ENCODE measurements at regions not wholly inside any gene's neighbourhood (a gene's known extent, or its start where the extent isn't known, plus 50 kb on each side); places are given as distances from the start of the nearest gene placed in this dataset.

- Histone ChIP-seq H3K27ac (ENCODE audit: low read length) (peak overlapping the region; percentile 49; the same call in 1 of the 2 replicates), H3K4me1 (ENCODE audit: control insufficient read depth, insufficient read depth, low read length) (peaks cover 39% of the 10 kb centered on the region), H3K9me3 (ENCODE audit: control insufficient read depth, insufficient read depth, low read depth, low read length) (peaks cover 7% of the 10 kb centered on the region; the same call in 1 of the 2 replicates), H3K36me3 (ENCODE audit: control insufficient read depth, insufficient read depth, low read length) (no peaks in the 10 kb centered on the region), H3K27me3 (ENCODE audit: control insufficient read depth, insufficient read depth, low read length) (no peaks in the 10 kb centered on the region), H3K4me3 (ENCODE audit: low read depth in 2 of 2, low read length in 2 of 2) (no peak overlapping the region)
- no TSS peak for BruUV-seq (replicated peaks)
- ATAC-seq = no peak
- ChIA-PET POLR2A (interaction anchor here (0.6 kb wide), 1 partner anchor 1341 kb away, joined by 3 read pairs; no protein-coding TSS in a partner anchor), CTCF (no interaction called here)
- in situ Hi-C loops (cut with HindIII; ENCODE audit: low pct_unique_long_range_greater_than_20kb, low sequenced_read_pairs) = no loop called here
- TF ChIP-seq, protein P1, sequence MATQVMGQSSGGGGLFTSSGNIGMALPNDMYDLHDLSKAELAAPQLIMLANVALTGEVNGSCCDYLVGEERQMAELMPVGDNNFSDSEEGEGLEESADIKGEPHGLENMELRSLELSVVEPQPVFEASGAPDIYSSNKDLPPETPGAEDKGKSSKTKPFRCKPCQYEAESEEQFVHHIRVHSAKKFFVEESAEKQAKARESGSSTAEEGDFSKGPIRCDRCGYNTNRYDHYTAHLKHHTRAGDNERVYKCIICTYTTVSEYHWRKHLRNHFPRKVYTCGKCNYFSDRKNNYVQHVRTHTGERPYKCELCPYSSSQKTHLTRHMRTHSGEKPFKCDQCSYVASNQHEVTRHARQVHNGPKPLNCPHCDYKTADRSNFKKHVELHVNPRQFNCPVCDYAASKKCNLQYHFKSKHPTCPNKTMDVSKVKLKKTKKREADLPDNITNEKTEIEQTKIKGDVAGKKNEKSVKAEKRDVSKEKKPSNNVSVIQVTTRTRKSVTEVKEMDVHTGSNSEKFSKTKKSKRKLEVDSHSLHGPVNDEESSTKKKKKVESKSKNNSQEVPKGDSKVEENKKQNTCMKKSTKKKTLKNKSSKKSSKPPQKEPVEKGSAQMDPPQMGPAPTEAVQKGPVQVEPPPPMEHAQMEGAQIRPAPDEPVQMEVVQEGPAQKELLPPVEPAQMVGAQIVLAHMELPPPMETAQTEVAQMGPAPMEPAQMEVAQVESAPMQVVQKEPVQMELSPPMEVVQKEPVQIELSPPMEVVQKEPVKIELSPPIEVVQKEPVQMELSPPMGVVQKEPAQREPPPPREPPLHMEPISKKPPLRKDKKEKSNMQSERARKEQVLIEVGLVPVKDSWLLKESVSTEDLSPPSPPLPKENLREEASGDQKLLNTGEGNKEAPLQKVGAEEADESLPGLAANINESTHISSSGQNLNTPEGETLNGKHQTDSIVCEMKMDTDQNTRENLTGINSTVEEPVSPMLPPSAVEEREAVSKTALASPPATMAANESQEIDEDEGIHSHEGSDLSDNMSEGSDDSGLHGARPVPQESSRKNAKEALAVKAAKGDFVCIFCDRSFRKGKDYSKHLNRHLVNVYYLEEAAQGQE (IDR thresholded peaks at IDR 0.05; ENCODE audit: insufficient read depth in 1 of 2, low read depth in 2 of 2, low read length in 1 of 2) = no peak
- TF ChIP-seq, protein P2, sequence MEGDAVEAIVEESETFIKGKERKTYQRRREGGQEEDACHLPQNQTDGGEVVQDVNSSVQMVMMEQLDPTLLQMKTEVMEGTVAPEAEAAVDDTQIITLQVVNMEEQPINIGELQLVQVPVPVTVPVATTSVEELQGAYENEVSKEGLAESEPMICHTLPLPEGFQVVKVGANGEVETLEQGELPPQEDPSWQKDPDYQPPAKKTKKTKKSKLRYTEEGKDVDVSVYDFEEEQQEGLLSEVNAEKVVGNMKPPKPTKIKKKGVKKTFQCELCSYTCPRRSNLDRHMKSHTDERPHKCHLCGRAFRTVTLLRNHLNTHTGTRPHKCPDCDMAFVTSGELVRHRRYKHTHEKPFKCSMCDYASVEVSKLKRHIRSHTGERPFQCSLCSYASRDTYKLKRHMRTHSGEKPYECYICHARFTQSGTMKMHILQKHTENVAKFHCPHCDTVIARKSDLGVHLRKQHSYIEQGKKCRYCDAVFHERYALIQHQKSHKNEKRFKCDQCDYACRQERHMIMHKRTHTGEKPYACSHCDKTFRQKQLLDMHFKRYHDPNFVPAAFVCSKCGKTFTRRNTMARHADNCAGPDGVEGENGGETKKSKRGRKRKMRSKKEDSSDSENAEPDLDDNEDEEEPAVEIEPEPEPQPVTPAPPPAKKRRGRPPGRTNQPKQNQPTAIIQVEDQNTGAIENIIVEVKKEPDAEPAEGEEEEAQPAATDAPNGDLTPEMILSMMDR (IDR thresholded peaks at IDR 0.05) = no peak
- no peak for TF ChIP-seq SIN3A (IDR thresholded peaks at IDR 0.05; ENCODE audit: borderline replicate concordance, insufficient read depth, low read depth, low read length)
- TF ChIP-seq POLR2AphosphoS5 (IDR thresholded peaks at IDR 0.05; ENCODE audit: low read depth, low read length) = no peak
- no peak for TF ChIP-seq TCF7L2 (IDR thresholded peaks at IDR 0.05; ENCODE audit: low read depth, low read length)
- intact Hi-C loops (cut with micrococcal nuclease; ENCODE audit: unreplicated experiment) = no loop called here
- DNase-seq (ENCODE audit: low read depth, low spot score) = no peak
Measured at GRCh38 chr12:124691429-124691828, 124.0 kb upstream of the NCOR2 start.

- no TSS peak for BruUV-seq (replicated peaks)
- POLR2A ChIA-PET = no interaction called here
- H3K9me3 ChIP-seq (ENCODE audit: control insufficient read depth, insufficient read depth, low read depth, low read length) = peaks cover 7% of the 10 kb centered on the region; the same call in 1 of the 2 replicates
- TF ChIP-seq, protein P1 (IDR thresholded peaks at IDR 0.05; ENCODE audit: insufficient read depth in 1 of 2, low read depth in 2 of 2, low read length in 1 of 2) = no peak
- TF ChIP-seq, protein P2 (IDR thresholded peaks at IDR 0.05) = no peak
- TF ChIP-seq TCF7L2 (IDR thresholded peaks at IDR 0.05; ENCODE audit: low read depth, low read length) = no peak
- TF ChIP-seq POLR2AphosphoS5 (IDR thresholded peaks at IDR 0.05; ENCODE audit: low read depth, low read length) = no peak
- no peak for TF ChIP-seq SIN3A (IDR thresholded peaks at IDR 0.05; ENCODE audit: borderline replicate concordance, insufficient read depth, low read depth, low read length)
- H3K4me3 ChIP-seq (ENCODE audit: low read depth in 2 of 2, low read length in 2 of 2) = no peak overlapping the region
- in situ Hi-C loops (cut with HindIII; ENCODE audit: low pct_unique_long_range_greater_than_20kb, low sequenced_read_pairs) (no loop called here), intact Hi-C loops (cut with micrococcal nuclease; ENCODE audit: unreplicated experiment) (loop anchor here (10.0 kb wide), 1 partner anchor 305 kb away; no protein-coding TSS in a partner anchor)
- no peaks in the 10 kb centered on the region for H3K36me3 ChIP-seq (ENCODE audit: control insufficient read depth, insufficient read depth, low read length)
- CTCF ChIA-PET = no interaction called here
- H3K27ac ChIP-seq (ENCODE audit: low read length) = peak overlapping the region; percentile 49; the same call in 1 of the 2 replicates
- H3K4me1 ChIP-seq (ENCODE audit: control insufficient read depth, insufficient read depth, low read length) = peaks cover 45% of the 10 kb centered on the region
- no peaks in the 10 kb centered on the region for H3K27me3 ChIP-seq (ENCODE audit: control insufficient read depth, insufficient read depth, low read length)
- DNase-seq (ENCODE audit: low read depth, low spot score) (no peak), ATAC-seq (no peak)
Measured at GRCh38 chr12:124689631-124690030, 122.2 kb upstream of the NCOR2 start.

Data from Panc1 (cell line).